ENCODE measurements at regions not wholly inside any gene's neighbourhood (a gene's known extent, or its start where the extent isn't known, plus 50 kb on each side); places are given as distances from the start of the nearest gene placed in this dataset.
"Not testable (repeated sequence)": the region's sequence is repeated elsewhere in the genome, so short reads cannot be mapped to it uniquely, and the experiment has no call there.

- Histone ChIP-seq H3K9me3 (no peaks in the 10 kb centered on the region), H3K4me3 (no peak overlapping the region), H3K27me3 (no peaks in the 10 kb centered on the region), H3K27ac (no peak overlapping the region), H3K36me3 (no peaks in the 10 kb centered on the region), H3K4me1 (no peaks in the 10 kb centered on the region)
- TF ChIP-seq, protein P1, sequence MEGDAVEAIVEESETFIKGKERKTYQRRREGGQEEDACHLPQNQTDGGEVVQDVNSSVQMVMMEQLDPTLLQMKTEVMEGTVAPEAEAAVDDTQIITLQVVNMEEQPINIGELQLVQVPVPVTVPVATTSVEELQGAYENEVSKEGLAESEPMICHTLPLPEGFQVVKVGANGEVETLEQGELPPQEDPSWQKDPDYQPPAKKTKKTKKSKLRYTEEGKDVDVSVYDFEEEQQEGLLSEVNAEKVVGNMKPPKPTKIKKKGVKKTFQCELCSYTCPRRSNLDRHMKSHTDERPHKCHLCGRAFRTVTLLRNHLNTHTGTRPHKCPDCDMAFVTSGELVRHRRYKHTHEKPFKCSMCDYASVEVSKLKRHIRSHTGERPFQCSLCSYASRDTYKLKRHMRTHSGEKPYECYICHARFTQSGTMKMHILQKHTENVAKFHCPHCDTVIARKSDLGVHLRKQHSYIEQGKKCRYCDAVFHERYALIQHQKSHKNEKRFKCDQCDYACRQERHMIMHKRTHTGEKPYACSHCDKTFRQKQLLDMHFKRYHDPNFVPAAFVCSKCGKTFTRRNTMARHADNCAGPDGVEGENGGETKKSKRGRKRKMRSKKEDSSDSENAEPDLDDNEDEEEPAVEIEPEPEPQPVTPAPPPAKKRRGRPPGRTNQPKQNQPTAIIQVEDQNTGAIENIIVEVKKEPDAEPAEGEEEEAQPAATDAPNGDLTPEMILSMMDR (IDR thresholded peaks at IDR 0.05), result no peak
- TF ChIP-seq POLR2A (IDR thresholded peaks at IDR 0.05), result no peak
- no peak for TF ChIP-seq EP300 (IDR thresholded peaks at IDR 0.05; ENCODE audit: low read depth)
- no peak for TF ChIP-seq POLR2AphosphoS5 (IDR thresholded peaks at IDR 0.05)
- intact Hi-C loops (cut with DNase I; ENCODE audit: low total_unique reads) (no loop called here), in situ Hi-C loops (cut with MboI; ENCODE audit: low pct_ligation_motif_present in 1 of 4, low pct_unique_long_range_greater_than_20kb in 1 of 4, low sequenced_read_pairs in 3 of 4) (no loop called here)
- 72% methylated on average over 5 of the region's 5 CpGs; no CpG with 5 or more reads in 1 of the 2 donors for WGBS, 2 donors (ENCODE audit: low coverage in 1 of 2)
- DNase-seq, result no peak
These were observed 321.7 kb upstream of the FRG2C start for GRCh38 chr3:75342425-75342824.

GRCh38 chr3:75350536-75350935 is 313.6 kb upstream of the FRG2C start:
- H3K9me3 ChIP-seq; in situ Hi-C loops (cut with MboI; ENCODE audit: low pct_ligation_motif_present in 1 of 4, low pct_unique_long_range_greater_than_20kb in 1 of 4, low sequenced_read_pairs in 3 of 4); H3K27ac ChIP-seq; H3K36me3 ChIP-seq; H3K4me3 ChIP-seq; DNase-seq; H3K4me1 ChIP-seq; H3K27me3 ChIP-seq; intact Hi-C loops (cut with DNase I; ENCODE audit: low total_unique reads): not testable (repeated sequence)
- WGBS, 2 donors (ENCODE audit: low coverage in 1 of 2), result 77 to 83% methylated on average over 4 to 9 of the region's 9 CpGs

DNA sequence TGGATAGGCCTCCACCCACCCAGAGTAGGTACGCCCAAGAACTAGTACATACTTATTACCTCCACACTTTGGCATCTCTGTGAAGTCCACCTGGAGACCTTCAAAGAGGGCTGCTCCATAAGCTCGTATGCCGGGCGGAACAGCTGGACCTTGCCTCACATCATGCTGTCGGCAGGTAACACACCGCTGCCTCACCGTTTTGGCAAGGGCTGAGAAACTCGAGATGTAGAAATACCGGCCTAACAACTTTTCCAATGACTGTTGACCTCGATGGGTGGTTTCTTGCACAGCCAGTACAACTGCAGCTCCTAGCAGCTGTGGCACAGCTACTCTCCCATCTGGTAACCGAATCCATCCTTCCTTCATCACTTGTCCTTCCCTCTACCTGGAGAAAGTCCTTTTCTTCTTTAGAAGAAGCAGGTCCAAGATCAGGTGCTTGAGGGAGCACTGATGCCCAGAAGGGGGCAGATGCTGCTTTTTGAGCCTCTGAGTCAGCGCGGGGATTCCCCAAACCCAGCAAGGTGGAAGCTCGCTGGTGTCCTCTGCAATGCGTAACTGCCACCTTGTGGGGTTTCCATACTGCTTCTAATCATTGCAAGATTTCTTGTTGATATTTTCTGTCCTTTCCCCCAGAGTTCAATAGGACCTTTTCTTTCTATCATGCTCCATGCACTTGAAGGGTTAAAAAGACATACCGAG is 301.9 kb upstream of the FRG2C start:
- intact Hi-C loops (cut with DNase I; ENCODE audit: low total_unique reads); H3K9me3 ChIP-seq; H3K36me3 ChIP-seq; H3K27me3 ChIP-seq; H3K4me1 ChIP-seq; in situ Hi-C loops (cut with MboI; ENCODE audit: low pct_ligation_motif_present in 1 of 4, low pct_unique_long_range_greater_than_20kb in 1 of 4, low sequenced_read_pairs in 3 of 4); H3K4me3 ChIP-seq: not testable (repeated sequence)
- TF ChIP-seq, protein P1 (IDR thresholded peaks at IDR 0.05), result peak in 1 of 5 experiments; percentile 16
- peak; percentile 39 for DNase-seq
- WGBS, 2 donors (ENCODE audit: low coverage in 1 of 2), result 37 to 43% methylated on average over 2 to 16 of the region's 16 CpGs
- H3K27ac ChIP-seq, result peak overlapping the region in 1 of 4 donors; percentile 41

DNA sequence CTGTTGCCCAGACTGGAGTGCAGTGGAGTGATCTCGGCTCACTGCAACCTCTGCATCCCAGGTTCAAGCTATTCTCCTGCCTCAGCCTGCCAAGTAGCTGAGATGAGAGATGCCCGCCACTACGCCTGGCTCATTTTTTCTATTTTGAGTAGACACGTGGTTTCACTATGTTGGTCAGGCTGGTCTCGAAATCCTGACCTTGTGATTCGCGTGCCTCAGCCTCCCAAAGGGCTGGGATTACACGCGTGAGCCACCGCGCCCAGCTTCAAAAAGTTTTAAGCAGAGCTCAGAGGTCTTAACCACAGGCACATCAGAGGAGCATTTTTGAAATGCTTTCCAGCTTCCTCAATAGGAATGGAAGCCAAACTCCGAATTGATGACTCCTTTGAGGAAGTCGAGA is 291.2 kb upstream of the FRG2C start:
- H3K4me1 ChIP-seq; intact Hi-C loops (cut with DNase I; ENCODE audit: low total_unique reads); H3K27ac ChIP-seq; H3K27me3 ChIP-seq; H3K4me3 ChIP-seq; H3K36me3 ChIP-seq; H3K9me3 ChIP-seq; in situ Hi-C loops (cut with MboI; ENCODE audit: low pct_ligation_motif_present in 1 of 4, low pct_unique_long_range_greater_than_20kb in 1 of 4, low sequenced_read_pairs in 3 of 4); DNase-seq: not testable (repeated sequence)
- WGBS, 2 donors (ENCODE audit: low coverage in 1 of 2), result 79% methylated on average over 13 of the region's 13 CpGs; no CpG with 5 or more reads in 1 of the 2 donors

- H3K27me3 ChIP-seq; H3K27ac ChIP-seq; DNase-seq; intact Hi-C loops (cut with DNase I; ENCODE audit: low total_unique reads); H3K9me3 ChIP-seq; in situ Hi-C loops (cut with MboI; ENCODE audit: low pct_ligation_motif_present in 1 of 4, low pct_unique_long_range_greater_than_20kb in 1 of 4, low sequenced_read_pairs in 3 of 4); H3K4me3 ChIP-seq; H3K36me3 ChIP-seq; H3K4me1 ChIP-seq: not testable (repeated sequence)
- 88 to 100% methylated on average over 3 to 5 of the region's 5 CpGs for WGBS, 2 donors (ENCODE audit: low coverage in 1 of 2)
These were observed 284.3 kb upstream of the FRG2C start for GRCh38 chr3:75379840-75380239.

DNA sequence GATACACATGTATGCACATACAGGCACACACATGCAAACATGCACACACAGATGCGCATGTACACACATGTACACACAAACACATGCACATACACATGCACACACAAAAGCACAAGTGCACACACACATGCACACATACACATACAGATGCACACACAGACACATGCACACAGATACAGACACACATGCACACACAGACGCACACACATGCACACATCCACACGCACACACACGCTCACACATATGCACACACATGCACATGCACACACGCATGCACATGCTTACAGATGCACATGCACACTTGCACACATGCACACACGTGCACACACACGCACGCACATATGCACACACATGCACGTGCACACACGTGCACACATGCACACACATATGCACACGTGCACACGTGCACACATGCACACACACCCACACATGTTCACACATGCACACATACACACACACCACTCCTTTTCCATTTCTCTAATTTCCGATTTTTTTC is 283.8 kb upstream of the FRG2C start:
- in situ Hi-C loops (cut with MboI; ENCODE audit: low pct_ligation_motif_present in 1 of 4, low pct_unique_long_range_greater_than_20kb in 1 of 4, low sequenced_read_pairs in 3 of 4) (no loop called here), intact Hi-C loops (cut with DNase I; ENCODE audit: low total_unique reads) (no loop called here)
- Histone ChIP-seq H3K4me3 (no peak overlapping the region), H3K4me1 (no peaks in the 10 kb centered on the region), H3K9me3 (no peaks in the 10 kb centered on the region), H3K27me3 (peaks cover 4% of the 10 kb centered on the region), H3K27ac (no peak overlapping the region), H3K36me3 (no peaks in the 10 kb centered on the region)
- TF ChIP-seq POLR2AphosphoS5 (IDR thresholded peaks at IDR 0.05) (no peak), EP300 (IDR thresholded peaks at IDR 0.05; ENCODE audit: low read depth) (no peak), POLR2A (IDR thresholded peaks at IDR 0.05) (no peak)
- TF ChIP-seq, protein P1 (IDR thresholded peaks at IDR 0.05), result no peak
- WGBS, 2 donors (ENCODE audit: low coverage in 1 of 2), result 90% methylated on average over 13 of the region's 13 CpGs; no CpG with 5 or more reads in 1 of the 2 donors
- no peak for DNase-seq

- DNase-seq; H3K4me1 ChIP-seq; H3K4me3 ChIP-seq; intact Hi-C loops (cut with DNase I; ENCODE audit: low total_unique reads); H3K27ac ChIP-seq; H3K9me3 ChIP-seq; in situ Hi-C loops (cut with MboI; ENCODE audit: low pct_ligation_motif_present in 1 of 4, low pct_unique_long_range_greater_than_20kb in 1 of 4, low sequenced_read_pairs in 3 of 4); H3K36me3 ChIP-seq; H3K27me3 ChIP-seq: not testable (repeated sequence)
- WGBS, 2 donors (ENCODE audit: low coverage in 1 of 2), result 81 to 82% methylated on average over 4 of the region's 4 CpGs
These were observed 280.1 kb upstream of the FRG2C start for GRCh38 chr3:75384016-75384415.
